Activated CD4-positive, alpha-beta memory T cell treated with anti-CD3 and anti-CD28 coated beads for 36 hours (primary cell): ENCODE measurements at regions not wholly inside any gene's neighbourhood (a gene's known extent, or its start where the extent isn't known, plus 50 kb on each side); places are given as distances from the start of the nearest gene placed in this dataset.
"Not testable (repeated sequence)": the region's sequence is repeated elsewhere in the genome, so short reads cannot be mapped to it uniquely, and the experiment has no call there.

Experiments
- CTCF ChIA-PET: fragments of 350-600 bp; sonication (Branson Sonifier 250); formaldehyde crosslinking; loops from one replicate; lab custom pipeline; 2021; ENCODE audit warnings: antibody characterized with exemption, inconsistent platforms; lab: Charles Lee
- POLR2A ChIA-PET: fragments of 350-600 bp; sonication (Branson Sonifier 250); formaldehyde crosslinking; loops from one replicate; lab custom pipeline; 2021; ENCODE audit warnings: antibody characterized with exemption; lab: Charles Lee
- DNase-seq: peaks from one replicate; pipeline ENCODE4 v3.0.0-alpha.2; 2020
- H3K27ac Mint-ChIP-seq: one replicate; pipeline ENCODE4 v1.8.0; 2021; ENCODE audit warnings: mixed read lengths
- H3K27me3 Mint-ChIP-seq: one replicate; pipeline ENCODE4 v1.8.0; 2021; ENCODE audit warnings: mixed read lengths
- H3K36me3 Mint-ChIP-seq: one replicate; pipeline ENCODE4 v1.8.0; 2021; ENCODE audit warnings: mixed read lengths
- H3K4me1 Mint-ChIP-seq: one replicate; pipeline ENCODE4 v1.8.0; 2021; ENCODE audit warnings: low read depth, mixed read lengths
- H3K4me3 Mint-ChIP-seq: one replicate; pipeline ENCODE4 v1.8.0; 2021; ENCODE audit warnings: mild to moderate bottlenecking, mixed read lengths
- H3K9me3 Mint-ChIP-seq: one replicate; pipeline ENCODE4 v1.8.0; 2021; ENCODE audit warnings: mixed read lengths
- intact Hi-C: fragments of 100-400 bp; cut with micrococcal nuclease; formaldehyde crosslinking; loops from one replicate; pipeline ENCODE4 v1.15.1; 2023

DNA sequence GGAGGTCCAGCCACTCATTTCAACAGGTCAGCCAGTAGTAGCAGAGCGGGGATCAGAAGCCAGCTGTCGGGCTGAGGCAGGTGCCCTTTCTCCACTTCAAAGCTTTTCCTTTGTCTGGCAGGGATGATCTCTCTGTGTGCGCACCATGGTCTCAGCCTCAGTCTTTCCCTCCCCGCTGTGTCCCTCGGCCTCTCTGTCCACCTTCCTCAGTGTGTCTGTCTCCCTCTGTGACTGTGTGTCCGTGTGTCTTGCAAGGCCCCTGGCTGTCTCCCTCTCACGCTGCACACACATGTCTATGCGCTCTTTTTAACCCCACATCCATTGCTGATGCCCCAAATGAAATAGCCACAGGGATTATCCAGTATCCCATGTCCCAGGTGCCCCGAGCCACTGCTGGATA is 134.0 kb upstream of the ZNF469 start:
- POLR2A ChIA-PET, H3K4me1 Mint-ChIP-seq, H3K4me3 Mint-ChIP-seq, H3K27me3 Mint-ChIP-seq, H3K9me3 Mint-ChIP-seq, H3K27ac Mint-ChIP-seq, CTCF ChIA-PET, intact Hi-C loops, DNase-seq, H3K36me3 Mint-ChIP-seq: not testable (repeated sequence)

DNA sequence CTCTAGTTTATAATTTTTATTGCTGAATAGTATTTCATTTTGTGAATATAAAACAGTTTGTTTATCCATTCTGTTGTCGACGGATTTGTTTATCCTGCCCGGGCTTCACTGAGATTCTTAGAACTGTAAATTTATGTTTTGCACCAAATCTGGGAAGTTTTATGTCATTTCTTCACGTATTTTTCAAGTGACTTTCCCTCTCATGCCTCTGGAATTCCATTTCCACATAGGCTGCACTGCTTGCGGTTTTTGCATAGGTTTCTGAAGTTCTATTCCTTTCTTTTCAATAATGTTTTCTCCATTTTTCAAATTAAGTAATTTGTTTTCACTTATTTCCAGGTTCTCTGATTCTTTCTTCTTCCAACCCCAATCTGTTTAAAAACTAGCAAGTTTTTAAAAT is 132.4 kb upstream of the ZNF469 start:
- H3K36me3 Mint-ChIP-seq, H3K9me3 Mint-ChIP-seq, intact Hi-C loops, H3K27me3 Mint-ChIP-seq, H3K4me1 Mint-ChIP-seq, H3K4me3 Mint-ChIP-seq, DNase-seq, CTCF ChIA-PET, H3K27ac Mint-ChIP-seq: not testable (repeated sequence)
- POLR2A ChIA-PET: interaction anchor here (0.5 kb wide), 1 partner anchor 320 kb away, joined by 3 read pairs; the partner anchor contains the start of gene ZC3H18

DNA sequence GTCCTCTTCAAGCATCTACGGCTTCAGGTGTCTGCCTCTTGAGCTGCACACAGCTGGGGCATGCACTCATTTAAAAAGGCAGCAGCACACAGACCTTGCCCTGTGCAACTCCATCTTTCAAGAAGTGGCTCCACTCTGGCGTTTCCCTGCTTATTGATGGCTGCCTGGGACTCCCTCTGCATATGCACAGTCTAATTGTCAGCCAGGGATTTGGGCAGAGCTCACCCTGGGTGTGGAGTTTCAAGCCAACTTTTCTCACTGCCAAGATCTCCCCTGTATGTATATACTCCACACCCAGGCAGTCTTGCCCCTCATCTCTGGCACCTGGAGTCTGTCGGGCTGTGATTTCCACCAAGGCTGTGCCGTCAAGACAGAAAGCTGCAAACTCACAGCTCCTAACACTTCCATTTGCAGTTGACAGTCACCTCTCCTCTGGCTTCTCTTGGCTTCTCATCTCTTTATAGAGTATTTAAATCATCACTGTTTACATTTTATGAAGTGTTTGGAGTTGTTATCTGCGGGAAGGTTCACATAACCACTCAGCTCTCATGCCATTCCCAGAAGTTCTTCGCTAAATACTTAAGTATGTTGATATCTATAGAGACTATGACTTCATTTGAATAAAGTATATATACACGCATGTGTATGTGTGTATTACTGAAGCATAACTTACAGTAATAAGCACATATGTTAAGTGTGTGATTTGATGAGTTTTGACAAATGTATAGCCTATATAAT is 130.5 kb upstream of the ZNF469 start:
- H3K9me3 Mint-ChIP-seq, intact Hi-C loops, POLR2A ChIA-PET, H3K27ac Mint-ChIP-seq, H3K4me1 Mint-ChIP-seq, CTCF ChIA-PET, H3K36me3 Mint-ChIP-seq, H3K4me3 Mint-ChIP-seq, DNase-seq: not testable (repeated sequence)
- peaks cover 12% of the 10 kb centered on the region for H3K27me3 Mint-ChIP-seq

DNA sequence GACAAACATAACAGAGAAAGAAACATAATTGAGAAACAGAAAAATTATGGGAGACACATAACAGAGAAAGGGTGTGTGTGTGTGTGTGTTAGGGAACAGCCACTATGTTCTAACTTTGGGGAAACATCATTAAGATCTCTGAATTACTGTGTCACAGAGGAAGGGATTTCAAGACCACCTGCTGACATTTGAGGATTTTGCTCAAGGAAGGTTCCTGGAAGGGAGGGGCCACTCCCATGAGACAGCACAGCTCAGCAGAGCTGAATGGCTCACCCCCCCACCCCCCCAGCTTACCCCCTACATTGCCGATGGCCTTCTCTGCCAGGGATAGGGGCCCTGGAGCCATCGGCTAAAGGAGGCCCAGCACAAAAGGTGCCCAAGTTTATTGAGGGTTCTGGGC is 124.6 kb upstream of the ZNF469 start:
- H3K27ac Mint-ChIP-seq, CTCF ChIA-PET, intact Hi-C loops, H3K36me3 Mint-ChIP-seq, H3K4me3 Mint-ChIP-seq, H3K9me3 Mint-ChIP-seq, POLR2A ChIA-PET, DNase-seq, H3K4me1 Mint-ChIP-seq: not testable (repeated sequence)
- H3K27me3 Mint-ChIP-seq: peaks cover 37% of the 10 kb centered on the region

DNA sequence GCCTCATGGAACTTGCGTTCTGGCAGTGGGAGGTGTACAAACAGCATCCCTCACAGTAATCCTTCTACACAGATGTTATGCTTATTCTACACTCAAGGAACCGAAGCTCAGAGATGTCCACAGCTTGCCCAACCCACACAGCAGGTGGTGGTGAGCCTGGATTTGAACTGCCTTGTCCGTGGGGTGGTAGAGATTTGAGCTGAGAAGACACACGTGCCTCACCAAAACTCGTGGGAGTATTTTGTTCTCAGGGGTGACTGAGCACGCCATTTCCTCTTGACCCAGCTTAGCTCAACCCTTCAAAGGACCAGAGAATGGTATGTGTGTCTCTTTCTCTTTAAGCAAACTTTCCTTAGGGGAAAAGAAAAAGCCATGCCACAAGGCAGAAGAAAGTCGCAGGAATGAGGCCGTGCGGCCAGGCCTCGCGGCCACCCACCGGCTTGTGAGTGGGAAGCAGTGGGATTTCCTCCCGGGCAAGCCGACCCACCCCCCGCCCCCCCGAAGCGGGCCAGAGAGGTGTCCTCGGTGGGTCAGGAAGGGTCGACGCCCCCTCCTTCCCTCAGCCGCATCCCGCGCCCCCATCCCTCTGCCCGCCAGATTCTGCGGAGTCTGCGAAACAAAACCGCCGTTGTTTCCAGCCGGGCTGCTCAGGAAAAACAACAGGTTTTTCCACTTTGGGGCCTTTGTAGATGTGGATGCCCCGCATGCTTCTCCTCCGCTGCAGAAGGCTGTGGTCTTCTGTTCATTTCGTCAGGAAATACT is 123.8 kb upstream of the ZNF469 start:
- H3K36me3 Mint-ChIP-seq, H3K4me1 Mint-ChIP-seq, H3K27ac Mint-ChIP-seq, CTCF ChIA-PET, DNase-seq, POLR2A ChIA-PET, H3K9me3 Mint-ChIP-seq, H3K4me3 Mint-ChIP-seq, intact Hi-C loops: not testable (repeated sequence)
- H3K27me3 Mint-ChIP-seq: peaks cover 37% of the 10 kb centered on the region

DNA sequence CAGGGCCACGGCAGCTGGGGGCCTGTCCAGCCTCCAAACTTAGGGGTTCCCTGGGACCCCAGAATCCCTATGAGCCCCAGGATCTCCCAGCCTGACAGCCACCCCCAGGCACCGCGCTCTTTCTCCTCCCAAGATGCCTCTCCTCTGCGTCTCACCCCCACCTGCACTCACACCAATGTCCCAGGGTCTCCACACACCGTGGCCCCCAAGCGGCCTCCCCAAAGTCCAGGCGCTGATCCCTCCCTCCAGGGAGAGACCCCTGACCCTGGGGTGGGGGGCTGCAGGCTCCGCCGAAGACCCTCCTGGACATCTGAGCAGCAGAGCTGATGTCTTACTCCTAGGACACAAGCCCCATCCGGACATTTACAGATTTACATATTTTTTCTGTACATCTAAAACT is 123.2 kb upstream of the ZNF469 start:
- peaks cover 37% of the 10 kb centered on the region for H3K27me3 Mint-ChIP-seq

DNA sequence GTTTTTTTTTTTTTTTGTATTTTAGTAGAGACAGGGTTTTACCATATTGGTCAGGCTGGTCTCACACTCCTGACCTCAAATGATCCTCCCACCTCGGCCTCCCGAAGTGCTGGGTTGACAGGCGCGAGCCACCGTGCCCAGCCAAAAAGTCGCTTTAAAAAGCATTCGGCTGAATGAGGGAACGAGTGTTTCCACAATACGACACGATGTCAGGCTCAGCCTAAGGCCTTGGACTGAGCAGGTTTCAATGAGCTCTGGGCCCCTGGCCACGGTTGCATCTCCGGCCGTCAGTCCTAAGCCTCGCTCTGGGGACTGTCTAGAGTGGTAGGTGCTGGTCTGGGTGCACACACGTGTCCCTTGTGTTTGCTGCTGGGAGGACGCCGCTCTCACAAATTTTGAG is 122.6 kb upstream of the ZNF469 start:
- DNase-seq, H3K4me3 Mint-ChIP-seq, intact Hi-C loops, CTCF ChIA-PET, H3K36me3 Mint-ChIP-seq, H3K9me3 Mint-ChIP-seq, POLR2A ChIA-PET, H3K27ac Mint-ChIP-seq: not testable (repeated sequence)
- H3K4me1 Mint-ChIP-seq: peaks cover 11% of the 10 kb centered on the region
- peaks cover 37% of the 10 kb centered on the region for H3K27me3 Mint-ChIP-seq

More for the DNA sequence above, 123.2 kb upstream of the ZNF469 start:
- H3K4me1 Mint-ChIP-seq, DNase-seq, H3K27ac Mint-ChIP-seq, H3K4me3 Mint-ChIP-seq, H3K9me3 Mint-ChIP-seq, POLR2A ChIA-PET, CTCF ChIA-PET, intact Hi-C loops, H3K36me3 Mint-ChIP-seq: not testable (repeated sequence)

DNA sequence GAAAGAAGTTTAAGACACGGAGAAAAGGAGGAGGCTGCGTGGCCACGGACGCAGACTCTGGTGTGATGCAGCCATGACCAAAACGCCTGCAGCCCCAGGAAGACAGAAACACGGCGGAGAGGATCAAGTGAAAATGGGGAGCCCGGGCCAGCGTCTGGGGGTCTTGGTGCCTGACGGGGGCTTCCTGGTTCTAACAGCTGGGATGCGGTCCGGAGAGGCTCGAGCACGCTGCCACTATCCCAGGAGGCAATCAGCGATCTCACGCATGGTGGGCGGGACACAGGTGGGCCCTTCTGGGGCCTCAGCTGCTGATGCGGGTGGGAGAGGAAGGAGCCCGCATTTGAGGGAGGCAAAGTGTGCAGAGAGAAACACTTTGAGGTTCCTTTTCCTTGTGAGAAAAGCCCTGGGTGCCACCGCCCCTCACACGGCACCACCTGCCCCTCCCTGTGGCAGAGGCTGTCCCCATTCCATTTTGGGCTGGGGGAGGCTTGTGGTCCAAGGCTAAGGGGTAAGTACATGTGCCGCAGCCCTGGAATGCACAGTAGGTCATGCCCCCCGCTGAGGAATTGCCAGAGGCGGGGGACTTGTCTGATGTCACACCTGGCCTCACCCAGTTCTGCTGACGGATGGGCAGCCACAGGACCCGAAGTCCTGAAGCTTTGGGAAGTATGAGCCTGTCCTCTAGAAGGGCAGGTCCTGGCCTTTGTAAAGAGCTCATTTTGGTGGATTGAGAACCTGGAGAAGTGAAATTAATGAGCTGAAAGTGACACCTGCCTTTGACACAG is 121.7 kb upstream of the ZNF469 start:
- intact Hi-C loops, H3K9me3 Mint-ChIP-seq, H3K4me3 Mint-ChIP-seq, H3K36me3 Mint-ChIP-seq, POLR2A ChIA-PET, CTCF ChIA-PET, H3K27ac Mint-ChIP-seq, DNase-seq: not testable (repeated sequence)
- Mint-ChIP-seq H3K4me1 (peaks cover 12% of the 10 kb centered on the region), H3K27me3 (peaks cover 31% of the 10 kb centered on the region)

DNA sequence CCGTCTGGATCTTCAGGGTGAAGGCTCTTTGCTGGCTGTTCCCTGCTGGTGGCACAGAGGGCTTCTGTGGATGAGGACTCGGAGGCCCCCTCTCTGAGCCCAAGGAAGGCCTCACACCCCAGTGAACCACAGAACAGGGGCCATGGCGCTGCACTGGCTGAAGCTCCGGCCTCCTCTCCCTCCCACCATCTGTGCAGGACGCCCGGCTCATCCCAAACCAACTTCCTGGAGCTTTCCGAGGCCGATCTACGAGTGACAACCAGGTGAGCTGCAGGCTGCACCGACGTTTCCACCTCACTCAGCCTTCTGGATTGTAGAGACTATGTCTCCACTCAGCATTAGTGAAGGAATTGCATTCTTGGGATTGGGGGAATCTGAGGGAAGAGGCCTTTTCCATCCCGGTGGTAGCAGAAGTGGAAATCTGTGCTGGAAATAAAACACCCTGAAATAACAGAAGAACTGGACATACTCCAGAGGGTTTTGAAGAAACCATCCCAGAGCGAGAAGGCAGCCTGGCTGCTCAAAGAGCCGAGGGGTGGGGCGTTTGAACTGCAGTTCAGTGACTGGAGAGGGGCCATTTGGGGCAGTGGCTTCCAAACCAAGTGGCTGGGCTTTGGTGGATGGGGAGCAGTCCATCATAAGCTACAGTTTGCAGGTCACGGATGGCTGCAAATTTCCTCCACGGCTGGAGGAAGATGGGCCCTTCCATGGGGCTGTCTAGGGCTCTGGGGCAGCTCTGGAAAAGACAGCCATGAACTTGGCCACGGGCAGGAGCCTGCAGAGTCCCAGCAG is 120.7 kb upstream of the ZNF469 start:
- peaks cover 31% of the 10 kb centered on the region for H3K27me3 Mint-ChIP-seq
- H3K4me3 Mint-ChIP-seq, H3K9me3 Mint-ChIP-seq, H3K27ac Mint-ChIP-seq, H3K36me3 Mint-ChIP-seq, CTCF ChIA-PET, DNase-seq, intact Hi-C loops, POLR2A ChIA-PET: not testable (repeated sequence)
- peaks cover 12% of the 10 kb centered on the region for H3K4me1 Mint-ChIP-seq

DNA sequence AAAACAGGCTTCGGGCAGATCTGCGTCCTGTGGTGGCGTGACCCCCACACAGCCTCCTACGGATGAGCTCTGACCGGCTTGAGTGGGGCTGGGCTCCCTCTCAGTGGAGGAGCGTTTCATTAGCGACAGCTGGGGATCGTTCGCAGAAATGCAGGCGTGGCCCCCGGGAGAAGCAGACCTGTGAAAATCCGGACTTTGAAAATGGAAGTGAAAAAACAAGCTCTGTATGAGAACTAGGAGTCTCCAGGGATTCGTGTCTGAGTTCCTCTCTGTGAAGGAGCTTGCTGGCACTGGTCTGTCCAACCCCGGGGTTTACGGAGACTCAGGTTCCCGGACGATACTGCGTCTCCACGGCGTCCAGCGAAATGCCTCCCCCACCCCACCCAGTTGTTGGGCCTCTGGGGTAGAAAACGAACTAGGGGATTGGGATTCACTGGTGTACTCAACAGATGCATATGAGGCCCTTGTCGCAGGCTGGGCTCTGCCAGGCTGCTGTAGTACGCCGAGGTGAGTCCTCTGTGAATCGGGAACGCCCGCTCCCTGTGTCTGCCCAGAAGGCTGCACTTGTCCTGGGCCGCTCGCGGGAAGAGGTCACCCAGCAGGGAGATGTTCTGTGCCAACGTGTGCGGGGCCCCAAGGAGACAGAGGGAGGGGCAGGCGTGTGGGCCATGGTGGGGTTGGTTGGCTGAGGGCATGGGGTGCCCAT is 119.7 kb upstream of the ZNF469 start:
- Mint-ChIP-seq H3K4me1 (peaks cover 12% of the 10 kb centered on the region), H3K27me3 (peaks cover 23% of the 10 kb centered on the region)
- POLR2A ChIA-PET, DNase-seq, H3K4me3 Mint-ChIP-seq, H3K9me3 Mint-ChIP-seq, H3K36me3 Mint-ChIP-seq, CTCF ChIA-PET, H3K27ac Mint-ChIP-seq, intact Hi-C loops: not testable (repeated sequence)

DNA sequence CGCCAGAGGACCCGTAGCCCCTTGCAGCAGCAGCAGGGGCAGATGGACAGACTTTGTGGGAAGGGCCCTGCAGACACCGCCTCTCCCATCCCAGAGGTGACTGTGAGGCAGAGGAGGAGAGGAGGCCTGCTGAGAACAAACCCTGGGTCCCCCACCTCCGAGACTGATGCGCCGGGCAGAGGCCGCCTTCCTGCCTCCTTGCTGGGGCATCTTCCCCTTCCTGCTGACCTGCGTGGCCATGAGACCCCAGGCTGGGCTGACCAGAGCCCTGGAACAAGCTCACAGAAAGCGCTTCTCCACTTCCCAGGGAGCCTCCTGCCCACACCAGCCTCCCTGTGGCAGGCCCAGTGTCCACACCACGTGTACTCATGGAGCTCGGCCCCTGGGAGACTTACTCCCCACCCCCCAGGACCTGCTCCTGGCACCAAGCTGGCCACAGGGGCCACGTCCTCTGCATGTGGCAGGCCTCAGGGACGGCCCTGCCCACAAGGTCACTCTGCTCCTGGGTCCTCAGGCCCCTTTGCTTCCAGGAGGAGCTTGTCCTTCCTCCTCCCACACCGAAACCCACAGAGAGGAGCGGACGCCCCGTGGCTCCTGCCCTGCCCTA is 119.0 kb upstream of the ZNF469 start:
- CTCF ChIA-PET, DNase-seq, H3K9me3 Mint-ChIP-seq, H3K27ac Mint-ChIP-seq, intact Hi-C loops, H3K4me3 Mint-ChIP-seq, POLR2A ChIA-PET, H3K36me3 Mint-ChIP-seq: not testable (repeated sequence)
- Mint-ChIP-seq H3K4me1 (peaks cover 12% of the 10 kb centered on the region), H3K27me3 (peaks cover 18% of the 10 kb centered on the region)
